PC-9 (cell line): ENCODE measurements at regions not wholly inside any gene's neighbourhood (a gene's known extent, or its start where the extent isn't known, plus 50 kb on each side); places are given as distances from the start of the nearest gene placed in this dataset.

Experiments
- BruUV-seq: library from RNA; stranded (reverse); fragments of 400-500 nt; replicated peaks from 2 replicates; lab custom pipeline; 2021; lab: Mats Ljungman, UMichigan
- CTCF ChIA-PET: fragments of 300-600 bp; sonication (Branson Sonifier 250); formaldehyde crosslinking; loops from one replicate; lab custom pipeline; 2022; ENCODE audit warnings: antibody characterized with exemption; lab: Charles Lee
- POLR2A ChIA-PET: fragments of 300-600 bp; sonication (Branson Sonifier 250); formaldehyde crosslinking; loops from one replicate; lab custom pipeline; 2022; ENCODE audit warnings: antibody characterized with exemption; ENCODE audit not compliant: unreplicated experiment; lab: Charles Lee
- DNase-seq, 2 experiments: peaks; one replicate each; pipeline versions ENCODE4 v3.0.0 to v3.0.0-alpha.2; 2015 to 2022; ENCODE audit warnings: mixed read lengths in 1 of 2
- H2AFZ ChIP-seq: fragments of 200-600 bp; sonication (generic); 2 replicates; pipeline ENCODE4 v1.8.1; 2017; ENCODE audit warnings: antibody characterized with exemption
- H3F3A ChIP-seq: fragments of 200-600 bp; sonication (generic); 2 replicates; pipeline ENCODE4 v1.8.1; 2017; ENCODE audit warnings: antibody characterized with exemption, mild to moderate bottlenecking, low read depth; ENCODE audit not compliant: insufficient read depth
- H3K27ac ChIP-seq: fragments of 200-600 bp; sonication (generic); 2 replicates; pipeline ENCODE4 v1.6.1; 2016; ENCODE audit warnings: mixed run types
- H3K27me3 ChIP-seq: fragments of 200-600 bp; sonication (generic); 2 replicates; pipeline ENCODE4 v1.6.1; 2016; ENCODE audit warnings: low read depth, mixed run types; ENCODE audit not compliant: insufficient read depth
- H3K36me3 ChIP-seq: fragments of 200-600 bp; sonication (generic); 2 replicates; pipeline ENCODE4 v1.6.1; 2016; ENCODE audit warnings: low read depth, mixed run types
- H3K4me1 ChIP-seq: fragments of 200-600 bp; sonication (generic); replicated peaks from 2 replicates; pipeline ENCODE4 v1.6.1; 2016; ENCODE audit warnings: mixed run types; ENCODE audit not compliant: insufficient read depth
- H3K4me2 ChIP-seq: fragments of 200-600 bp; sonication (generic); 2 replicates; pipeline ENCODE4 v1.6.1; 2017; ENCODE audit warnings: mixed run types
- H3K4me3 ChIP-seq: fragments of 200-600 bp; sonication (generic); 2 replicates; pipeline ENCODE4 v1.6.1; 2016; ENCODE audit warnings: mixed run types
- H3K79me2 ChIP-seq: fragments of 200-600 bp; sonication (generic); 2 replicates; pipeline ENCODE4 v1.6.1; 2017; ENCODE audit warnings: low read depth, mixed run types
- H3K9me2 ChIP-seq: fragments of 200-600 bp; sonication (generic); 2 replicates; pipeline ENCODE4 v1.8.1; 2017; ENCODE audit warnings: mild to moderate bottlenecking; ENCODE audit not compliant: insufficient read depth
- H3K9me3 ChIP-seq: fragments of 200-600 bp; sonication (generic); 2 replicates; pipeline ENCODE4 v1.8.1; 2016; ENCODE audit warnings: low read depth; ENCODE audit not compliant: insufficient read depth
- H4K20me1 ChIP-seq: fragments of 200-600 bp; sonication (generic); 2 replicates; pipeline ENCODE4 v1.8.1; 2017; ENCODE audit not compliant: insufficient read depth
- EZH2 ChIP-seq: fragments of 200-600 bp; sonication (generic); IDR thresholded peaks from 2 replicates; pipeline ENCODE4 v1.8.0; 2017; ENCODE audit warnings: antibody characterized with exemption, low read depth
- intact Hi-C: fragments of 100-400 bp; cut with micrococcal nuclease; formaldehyde crosslinking; loops from one replicate; pipeline ENCODE4 v1.10.0; 2022; ENCODE audit not compliant: unreplicated experiment
- TF ChIP-seq, protein P1 (sequence below): fragments of 200-600 bp; sonication (generic); conservative IDR thresholded peaks from 2 replicates; pipeline ENCODE4 v1.6.1; 2017; ENCODE audit warnings: mixed run types, antibody characterized with exemption, mild to moderate bottlenecking, moderate library complexity

GRCh38 chr16:47946092-47946491, 209.7 kb downstream of the ABCC12 start:
- TF ChIP-seq, protein P1, sequence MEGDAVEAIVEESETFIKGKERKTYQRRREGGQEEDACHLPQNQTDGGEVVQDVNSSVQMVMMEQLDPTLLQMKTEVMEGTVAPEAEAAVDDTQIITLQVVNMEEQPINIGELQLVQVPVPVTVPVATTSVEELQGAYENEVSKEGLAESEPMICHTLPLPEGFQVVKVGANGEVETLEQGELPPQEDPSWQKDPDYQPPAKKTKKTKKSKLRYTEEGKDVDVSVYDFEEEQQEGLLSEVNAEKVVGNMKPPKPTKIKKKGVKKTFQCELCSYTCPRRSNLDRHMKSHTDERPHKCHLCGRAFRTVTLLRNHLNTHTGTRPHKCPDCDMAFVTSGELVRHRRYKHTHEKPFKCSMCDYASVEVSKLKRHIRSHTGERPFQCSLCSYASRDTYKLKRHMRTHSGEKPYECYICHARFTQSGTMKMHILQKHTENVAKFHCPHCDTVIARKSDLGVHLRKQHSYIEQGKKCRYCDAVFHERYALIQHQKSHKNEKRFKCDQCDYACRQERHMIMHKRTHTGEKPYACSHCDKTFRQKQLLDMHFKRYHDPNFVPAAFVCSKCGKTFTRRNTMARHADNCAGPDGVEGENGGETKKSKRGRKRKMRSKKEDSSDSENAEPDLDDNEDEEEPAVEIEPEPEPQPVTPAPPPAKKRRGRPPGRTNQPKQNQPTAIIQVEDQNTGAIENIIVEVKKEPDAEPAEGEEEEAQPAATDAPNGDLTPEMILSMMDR, result no peak
- TF ChIP-seq EZH2, result no peak
- intact Hi-C loops, result no loop called here
- CTCF ChIA-PET, result no interaction called here
- Histone ChIP-seq H3K4me2 (no peak overlapping the region), H3K27me3 (no peaks in the 10 kb centered on the region), H3K27ac (no peak overlapping the region), H2AFZ (no peak overlapping the region), H3K79me2 (no peaks in the 10 kb centered on the region), H4K20me1 (no peaks in the 10 kb centered on the region), H3K36me3 (no peaks in the 10 kb centered on the region), H3K4me3 (no peak overlapping the region), H3K9me3 (no peaks in the 10 kb centered on the region; the same call in 1 of the 2 replicates), H3F3A (no peaks in the 10 kb centered on the region), H3K4me1 (no peaks in the 10 kb centered on the region), H3K9me2 (no peaks in the 10 kb centered on the region)
- POLR2A ChIA-PET, result no interaction called here
- DNase-seq, result no peak
- BruUV-seq, result no TSS peak

GRCh38 chr16:47944589-47944988, 211.2 kb downstream of the ABCC12 start:
- no peaks in the 10 kb centered on the region for H3K9me2 ChIP-seq
- H3K4me2 ChIP-seq, result no peak overlapping the region
- H3F3A ChIP-seq, result no peaks in the 10 kb centered on the region
- no peak overlapping the region for H2AFZ ChIP-seq
- no peaks in the 10 kb centered on the region for H3K27me3 ChIP-seq
- H3K79me2 ChIP-seq, result no peaks in the 10 kb centered on the region
- no TSS peak for BruUV-seq
- TF ChIP-seq, protein P1, result no peak
- TF ChIP-seq EZH2, result no peak
- no peak overlapping the region for H3K4me3 ChIP-seq
- no peak overlapping the region for H3K27ac ChIP-seq
- intact Hi-C loops, result no loop called here
- ChIA-PET POLR2A (no interaction called here), CTCF (no interaction called here)
- no peaks in the 10 kb centered on the region for H3K4me1 ChIP-seq
- H3K9me3 ChIP-seq, result no peaks in the 10 kb centered on the region
- H4K20me1 ChIP-seq, result no peaks in the 10 kb centered on the region
- no peak for DNase-seq
- no peaks in the 10 kb centered on the region for H3K36me3 ChIP-seq

- no peaks in the 10 kb centered on the region for H4K20me1 ChIP-seq
- H3K79me2 ChIP-seq, result no peaks in the 10 kb centered on the region
- H3K27ac ChIP-seq, result no peak overlapping the region
- no peak overlapping the region for H3K4me2 ChIP-seq
- BruUV-seq, result no TSS peak
- CTCF ChIA-PET, result no interaction called here
- no peaks in the 10 kb centered on the region for H3K4me1 ChIP-seq
- no peak for DNase-seq
- no peaks in the 10 kb centered on the region for H3F3A ChIP-seq
- no peaks in the 10 kb centered on the region for H3K9me2 ChIP-seq
- POLR2A ChIA-PET, result no interaction called here
- no peaks in the 10 kb centered on the region for H3K9me3 ChIP-seq
- no peaks in the 10 kb centered on the region for H3K27me3 ChIP-seq
- no peaks in the 10 kb centered on the region for H3K36me3 ChIP-seq
- no peak overlapping the region for H2AFZ ChIP-seq
- intact Hi-C loops, result no loop called here
- H3K4me3 ChIP-seq, result no peak overlapping the region
- TF ChIP-seq, protein P1, result no peak
- TF ChIP-seq EZH2, result no peak
Observed at GRCh38 chr16:47943235-47943634, 212.6 kb downstream of the ABCC12 start.
